Fibroblast of lung (primary cell): ENCODE measurements at regions not wholly inside any gene's neighbourhood (a gene's known extent, or its start where the extent isn't known, plus 50 kb on each side); places are given as distances from the start of the nearest gene placed in this dataset.

Source experiments
- DNase-seq, 2 donors: peaks; one replicate each; pipeline versions ENCODE4 v3.0.0 to v3.0.0-alpha.2; 2010; ENCODE audit warnings: low read depth in 2 of 2
- H2AFZ ChIP-seq: 2 replicates; pipeline ENCODE4 v1.5.1; 2012; ENCODE audit warnings: low read length, control low read depth, inconsistent platforms
- H3K27ac ChIP-seq: 2 replicates; pipeline ENCODE4 v1.5.1; 2011; ENCODE audit warnings: low read length, control low read depth; ENCODE audit not compliant: insufficient read depth
- H3K27me3 ChIP-seq: 2 replicates; pipeline ENCODE4 v1.5.1; 2011; ENCODE audit warnings: mild to moderate bottlenecking, low read length; ENCODE audit not compliant: control insufficient read depth, insufficient read depth
- H3K36me3 ChIP-seq: 2 replicates; pipeline ENCODE4 v1.5.1; 2011; ENCODE audit warnings: low read length; ENCODE audit not compliant: control insufficient read depth, insufficient read depth
- H3K4me1 ChIP-seq: 2 replicates; pipeline ENCODE4 v1.5.1; 2011; ENCODE audit warnings: low read length; ENCODE audit not compliant: control insufficient read depth, insufficient read depth; ENCODE audit errors: extremely low read depth
- H3K4me2 ChIP-seq: 2 replicates; pipeline ENCODE4 v1.5.1; 2011; ENCODE audit warnings: low read length, control low read depth; ENCODE audit not compliant: insufficient read depth; ENCODE audit errors: extremely low read depth
- H3K4me3 ChIP-seq, 4 experiments: fragments of 200-600 bp in 1 of 4; sonication (generic) in 1 of 4; replicated peaks in 1 of 4; 2 replicates each; pipeline ENCODE4 v1.5.1; 2011 to 2016; ENCODE audit warnings: low read length in 4 of 4, low read depth in 3 of 4, mild to moderate bottlenecking in 3 of 4, control low read depth in 2 of 4, inconsistent platforms in 1 of 4, mixed read lengths in 1 of 4; ENCODE audit not compliant: insufficient read depth in 1 of 4; ENCODE audit errors: control extremely low read depth in 1 of 4
- H3K79me2 ChIP-seq: 2 replicates; pipeline ENCODE4 v1.5.1; 2012; ENCODE audit warnings: mild to moderate bottlenecking, low read length, inconsistent platforms; ENCODE audit not compliant: control insufficient read depth, insufficient read depth
- H3K9ac ChIP-seq: 2 replicates; pipeline ENCODE4 v1.5.1; 2011; ENCODE audit warnings: mild to moderate bottlenecking, low read length, control low read depth; ENCODE audit not compliant: insufficient read depth
- H3K9me3 ChIP-seq: 2 replicates; pipeline ENCODE4 v1.5.1; 2012; ENCODE audit warnings: low read depth, low read length; ENCODE audit not compliant: control insufficient read depth, insufficient read depth
- H4K20me1 ChIP-seq: 2 replicates; pipeline ENCODE4 v1.5.1; 2011; ENCODE audit warnings: low read length; ENCODE audit not compliant: control insufficient read depth, insufficient read depth; ENCODE audit errors: extremely low read depth
- EZH2 ChIP-seq: IDR thresholded peaks from 2 replicates; pipeline ENCODE4 v1.5.1; 2012; ENCODE audit warnings: low read length, control low read depth, mild to moderate bottlenecking; ENCODE audit errors: missing control alignments
- TF ChIP-seq, protein P1 (sequence below), 2 donors: IDR thresholded peaks in 1 of 2; conservative IDR thresholded peaks in 1 of 2; 1 replicate in 1 of 2; 2 replicates in 1 of 2; pipeline ENCODE4 v1.5.1; 2011 to 2012; ENCODE audit warnings: low read length in 2 of 2, control low read depth in 1 of 2, inconsistent platforms in 1 of 2, low read depth in 1 of 2, mild to moderate bottlenecking in 1 of 2

GRCh38 chr12:47317175-47317915 lies 237.6 kb upstream of the AMIGO2 start:
- Histone ChIP-seq H3K36me3 (no peaks in the 10 kb centered on the region), H4K20me1 (no peaks in the 10 kb centered on the region), H3K4me3 (no peak overlapping the region), H3K4me1 (no peaks in the 10 kb centered on the region), H3K27ac (no peak overlapping the region), H3K9me3 (no peaks in the 10 kb centered on the region), H3K9ac (no peak overlapping the region), H3K4me2 (no peak overlapping the region), H3K27me3 (no peaks in the 10 kb centered on the region), H2AFZ (no peak overlapping the region), H3K79me2 (no peaks in the 10 kb centered on the region)
- peak in 1 of 2 donors; percentile 54 for DNase-seq
- TF ChIP-seq EZH2 = no peak
- TF ChIP-seq, protein P1, sequence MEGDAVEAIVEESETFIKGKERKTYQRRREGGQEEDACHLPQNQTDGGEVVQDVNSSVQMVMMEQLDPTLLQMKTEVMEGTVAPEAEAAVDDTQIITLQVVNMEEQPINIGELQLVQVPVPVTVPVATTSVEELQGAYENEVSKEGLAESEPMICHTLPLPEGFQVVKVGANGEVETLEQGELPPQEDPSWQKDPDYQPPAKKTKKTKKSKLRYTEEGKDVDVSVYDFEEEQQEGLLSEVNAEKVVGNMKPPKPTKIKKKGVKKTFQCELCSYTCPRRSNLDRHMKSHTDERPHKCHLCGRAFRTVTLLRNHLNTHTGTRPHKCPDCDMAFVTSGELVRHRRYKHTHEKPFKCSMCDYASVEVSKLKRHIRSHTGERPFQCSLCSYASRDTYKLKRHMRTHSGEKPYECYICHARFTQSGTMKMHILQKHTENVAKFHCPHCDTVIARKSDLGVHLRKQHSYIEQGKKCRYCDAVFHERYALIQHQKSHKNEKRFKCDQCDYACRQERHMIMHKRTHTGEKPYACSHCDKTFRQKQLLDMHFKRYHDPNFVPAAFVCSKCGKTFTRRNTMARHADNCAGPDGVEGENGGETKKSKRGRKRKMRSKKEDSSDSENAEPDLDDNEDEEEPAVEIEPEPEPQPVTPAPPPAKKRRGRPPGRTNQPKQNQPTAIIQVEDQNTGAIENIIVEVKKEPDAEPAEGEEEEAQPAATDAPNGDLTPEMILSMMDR (conservative IDR thresholded peaks at IDR 0.05 in 1 of 2, IDR thresholded peaks at IDR 0.05 in 1 of 2; ENCODE audit: low read depth in 1 of 2, low read length in 2 of 2) = no peak

DNA sequence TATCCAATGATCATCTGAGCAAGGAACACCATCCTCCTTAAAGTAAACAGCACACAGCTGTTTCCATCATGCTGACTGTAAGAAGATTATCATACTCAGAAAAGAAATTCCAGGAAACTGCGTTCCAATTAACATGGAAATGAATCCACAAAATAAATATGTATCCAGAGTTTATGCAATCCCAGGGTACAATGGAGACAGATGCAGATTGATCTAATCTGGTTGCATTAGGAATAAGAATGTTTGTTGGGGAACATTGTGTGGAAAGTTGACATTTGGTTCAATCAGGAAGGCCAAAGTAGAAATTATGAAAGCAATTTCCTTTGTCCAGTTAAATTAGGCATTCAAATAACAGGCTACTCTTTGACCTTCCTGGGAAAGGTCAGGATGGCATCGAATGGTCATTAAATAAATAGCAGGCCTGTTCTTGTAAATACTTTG lies 236.9 kb upstream of the AMIGO2 start:
- peak in 1 of 2 donors; percentile 40 for DNase-seq
- Histone ChIP-seq H3K9ac (no peak overlapping the region), H3K27ac (no peak overlapping the region), H3K36me3 (no peaks in the 10 kb centered on the region), H3K4me3 (no peak overlapping the region), H3K4me1 (no peaks in the 10 kb centered on the region), H3K9me3 (no peaks in the 10 kb centered on the region), H2AFZ (no peak overlapping the region), H3K4me2 (no peak overlapping the region), H4K20me1 (no peaks in the 10 kb centered on the region), H3K79me2 (no peaks in the 10 kb centered on the region), H3K27me3 (no peaks in the 10 kb centered on the region)
- TF ChIP-seq, protein P1 (conservative IDR thresholded peaks at IDR 0.05 in 1 of 2, IDR thresholded peaks at IDR 0.05 in 1 of 2; ENCODE audit: low read depth in 1 of 2, low read length in 2 of 2) = no peak
- TF ChIP-seq EZH2 = no peak

GRCh38 chr12:47314996-47315395 lies 235.2 kb upstream of the AMIGO2 start:
- H3K79me2 ChIP-seq = no peaks in the 10 kb centered on the region

More at GRCh38 chr12:47314996-47315395, 235.2 kb upstream of the AMIGO2 start:
- Histone ChIP-seq H3K4me1 (no peaks in the 10 kb centered on the region), H3K4me2 (no peak overlapping the region), H3K4me3 (no peak overlapping the region), H3K27ac (no peak overlapping the region), H4K20me1 (no peaks in the 10 kb centered on the region), H3K36me3 (no peaks in the 10 kb centered on the region), H3K9ac (no peak overlapping the region), H2AFZ (no peak overlapping the region), H3K27me3 (no peaks in the 10 kb centered on the region), H3K9me3 (no peaks in the 10 kb centered on the region)
- no peak for DNase-seq
- TF ChIP-seq EZH2 = no peak
- TF ChIP-seq, protein P1 (conservative IDR thresholded peaks at IDR 0.05 in 1 of 2, IDR thresholded peaks at IDR 0.05 in 1 of 2; ENCODE audit: low read depth in 1 of 2, low read length in 2 of 2) = no peak
